GM21390 (cell line): ENCODE measurements at regions not wholly inside any gene's neighbourhood (a gene's known extent, or its start where the extent isn't known, plus 50 kb on each side); places are given as distances from the start of the nearest gene placed in this dataset.
A peak's percentile ranks its signal among the peaks of the same experiment; 100 is the strongest.
"Not testable (repeated sequence)": the region's sequence is repeated elsewhere in the genome, so short reads cannot be mapped to it uniquely, and the experiment has no call there.

Experiments
- ATAC-seq: cut with Tn5 transposase; IDR thresholded peaks from one replicate; pipeline ENCODE4 v1.9.1; 2021; ENCODE audit not compliant: unreplicated experiment

DNA sequence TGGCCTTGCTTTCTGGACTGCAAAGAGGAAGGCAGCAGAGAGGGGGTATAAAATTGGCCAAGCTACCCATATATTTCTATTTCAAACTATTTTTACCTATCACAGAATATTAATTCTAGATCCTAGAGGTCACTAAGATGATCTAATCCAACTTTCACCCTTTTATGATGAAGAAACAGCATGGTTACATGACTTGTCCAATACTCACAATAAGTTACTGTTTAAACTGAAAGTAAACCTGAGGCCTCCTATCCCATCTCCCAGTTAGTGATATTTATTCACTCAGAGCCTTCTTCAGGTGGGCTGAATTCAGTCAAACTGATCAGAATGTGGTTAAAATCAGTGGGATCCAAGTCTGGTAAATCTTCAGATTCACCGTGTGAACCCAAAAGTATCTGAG is 1345.1 kb downstream of the XPNPEP1 start:
- no peak for ATAC-seq

DNA sequence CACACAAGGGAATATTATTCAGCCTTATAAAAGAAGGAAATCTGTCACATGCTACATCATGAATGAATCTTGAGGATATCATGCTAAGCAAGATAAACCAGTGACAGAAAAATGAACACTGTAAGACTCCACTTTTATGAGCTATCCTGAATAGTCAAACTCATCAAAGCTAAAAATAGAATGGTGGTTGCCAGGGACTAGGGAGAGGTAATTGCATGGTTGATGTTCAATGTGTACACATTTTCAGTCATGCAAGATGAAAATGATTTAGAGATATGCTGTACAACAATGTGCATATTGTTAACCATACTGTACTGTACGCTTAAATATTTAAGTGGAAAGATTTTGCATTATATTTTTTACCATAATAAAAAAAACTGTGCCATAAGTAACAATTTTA is 1349.1 kb downstream of the XPNPEP1 start:
- ATAC-seq = no peak

DNA sequence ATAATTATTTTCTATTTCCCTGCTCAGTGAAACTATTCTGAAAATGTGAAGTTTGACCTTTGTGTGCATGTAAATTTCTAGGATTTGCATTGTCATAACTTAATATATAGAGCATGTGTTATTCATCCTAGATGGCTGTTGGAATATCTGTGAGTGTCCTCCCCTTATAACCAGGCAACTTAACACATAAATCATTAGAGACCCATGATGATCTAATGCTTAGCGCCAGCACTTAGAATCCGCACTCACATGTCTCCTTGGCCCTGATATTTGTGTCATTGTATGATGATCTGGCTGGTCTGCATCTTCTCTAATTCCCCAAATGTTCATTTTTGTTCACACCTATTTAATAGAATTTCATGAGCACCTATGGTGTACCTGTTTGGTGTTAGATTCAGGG is 1354.5 kb downstream of the XPNPEP1 start:
- no peak for ATAC-seq

DNA sequence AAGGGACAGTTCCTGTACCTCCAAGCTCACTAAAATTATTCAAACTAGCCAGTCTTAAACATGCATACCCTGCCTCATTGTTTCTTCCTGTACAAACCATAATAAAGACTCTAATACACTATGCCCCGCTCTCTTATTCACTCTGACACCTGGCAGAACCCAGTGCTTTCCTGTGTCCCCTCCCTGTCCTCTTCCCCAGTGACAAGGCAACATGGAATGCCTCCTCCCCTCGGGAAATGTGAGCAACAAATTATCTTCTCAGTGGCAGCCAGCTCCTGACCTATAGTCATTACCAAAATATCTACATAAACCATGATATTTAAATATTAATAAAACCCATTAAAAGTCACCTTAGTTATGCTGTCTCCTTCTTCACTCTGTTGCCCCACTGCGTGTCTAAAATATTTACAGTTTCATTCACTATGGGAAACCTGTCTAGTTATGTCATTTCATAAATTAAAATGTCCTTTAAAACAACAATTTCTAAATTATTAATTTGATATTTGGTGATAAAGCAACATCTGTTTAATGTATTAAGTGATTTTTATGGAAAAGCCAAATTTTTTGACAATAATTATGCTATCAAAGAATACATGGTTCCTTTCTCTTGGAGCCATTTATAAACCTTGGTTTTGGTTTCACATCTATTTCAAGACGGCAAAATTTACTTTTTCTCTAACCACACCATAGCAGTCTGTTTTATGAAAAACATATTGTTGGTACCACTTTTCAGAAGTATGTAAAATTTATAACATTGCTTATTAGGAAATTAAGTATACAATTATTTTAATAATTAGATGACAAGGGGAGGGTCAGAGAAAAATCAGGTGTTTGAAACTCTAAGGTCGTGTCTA is 1355.2 kb downstream of the XPNPEP1 start:
- ATAC-seq = peak; percentile 73

DNA sequence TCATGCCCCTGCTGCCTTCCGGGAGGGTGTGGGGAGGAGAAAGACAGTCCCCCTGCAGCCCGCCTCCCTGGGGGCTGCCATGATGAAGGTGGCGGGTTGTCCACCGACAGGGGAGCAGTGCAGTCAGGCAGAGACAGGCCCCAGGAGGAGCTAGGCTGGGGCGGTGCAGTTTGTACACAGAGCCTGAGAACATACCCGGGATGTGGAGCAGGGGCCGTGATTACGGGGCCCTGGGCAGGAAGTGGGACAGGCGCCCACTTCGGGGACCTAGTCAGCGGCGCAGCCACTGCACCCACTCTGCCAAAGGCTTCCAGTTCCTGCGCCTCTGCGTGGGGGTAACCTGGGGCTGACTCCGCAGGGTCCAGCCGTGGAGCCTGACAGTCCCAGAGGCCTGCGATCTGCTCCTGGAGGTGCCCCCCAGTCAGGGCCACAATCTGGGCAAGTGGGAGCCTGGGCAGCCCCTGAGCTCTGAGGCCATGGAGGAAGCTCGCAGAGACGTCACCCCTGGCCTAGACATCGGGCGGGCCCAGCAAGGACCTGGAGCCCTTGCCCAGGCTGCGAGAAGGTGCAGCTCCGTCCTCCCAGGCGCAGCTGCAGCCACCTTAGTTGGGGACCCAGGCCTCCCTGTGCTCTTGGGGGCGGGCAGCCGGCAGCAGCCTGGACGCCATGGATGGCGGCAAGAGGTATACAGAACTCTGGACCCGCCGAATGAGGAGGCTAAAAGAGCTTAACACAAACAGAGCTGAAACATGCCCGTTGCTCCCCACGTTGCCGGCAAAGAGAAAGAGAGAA is 1356.8 kb downstream of the XPNPEP1 start:
- ATAC-seq = no peak

DNA sequence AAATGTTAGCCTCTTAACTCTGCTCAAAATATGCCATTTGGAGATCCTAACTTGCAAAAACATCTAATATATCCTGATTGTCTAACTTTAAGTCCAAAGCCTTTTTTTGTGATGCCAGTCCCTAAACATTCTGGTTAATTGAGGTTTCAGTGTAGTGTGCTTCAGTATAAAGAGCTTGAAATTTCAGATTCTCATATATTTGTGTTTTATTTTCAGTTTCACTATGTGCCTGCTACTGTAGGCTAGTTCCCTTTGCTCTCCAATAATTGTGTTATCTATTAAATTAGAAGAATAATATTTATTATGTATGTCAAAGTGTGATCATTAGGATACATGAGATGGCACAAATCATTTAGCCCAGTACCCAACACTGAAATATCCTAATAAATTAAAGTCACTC is 1361.2 kb downstream of the XPNPEP1 start:
- ATAC-seq = no peak

DNA sequence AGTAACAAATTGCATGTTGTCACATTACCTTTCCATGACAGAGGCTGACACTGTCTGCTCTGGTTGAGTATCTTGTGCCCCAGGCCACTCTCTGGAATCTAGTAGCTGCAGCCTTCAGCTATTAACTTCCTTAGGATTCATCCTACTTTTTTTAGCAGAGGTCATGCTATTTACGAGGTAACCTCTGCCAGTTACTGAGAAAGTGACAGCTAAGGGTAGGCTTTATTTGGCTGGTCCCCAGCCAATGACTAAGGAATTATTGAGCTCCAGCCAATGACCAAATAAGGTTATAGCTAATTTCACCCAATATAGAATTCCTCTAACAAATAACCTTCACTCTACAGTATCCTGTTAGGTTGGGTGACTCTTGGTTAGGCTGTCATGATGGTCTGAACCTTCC is 1361.7 kb downstream of the XPNPEP1 start:
- no peak for ATAC-seq

DNA sequence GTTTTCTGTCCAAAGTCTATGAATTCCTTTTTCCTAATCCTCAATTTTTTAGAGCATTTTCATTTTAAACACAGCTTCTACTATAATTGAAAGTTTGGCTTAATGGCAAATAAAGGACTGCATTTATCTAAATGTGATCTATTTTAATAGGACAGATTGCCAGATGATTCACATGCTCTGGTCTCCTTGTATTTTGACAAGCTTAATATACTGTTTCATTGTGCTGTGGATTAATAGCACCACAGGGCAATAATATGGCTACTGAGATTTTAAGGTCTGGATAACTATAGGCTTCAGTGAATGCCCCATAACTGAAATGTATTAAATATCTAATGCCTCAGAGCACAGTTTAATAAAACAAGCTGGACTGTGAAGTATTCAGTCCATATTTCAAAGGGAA is 1362.8 kb downstream of the XPNPEP1 start:
- ATAC-seq = no peak

DNA sequence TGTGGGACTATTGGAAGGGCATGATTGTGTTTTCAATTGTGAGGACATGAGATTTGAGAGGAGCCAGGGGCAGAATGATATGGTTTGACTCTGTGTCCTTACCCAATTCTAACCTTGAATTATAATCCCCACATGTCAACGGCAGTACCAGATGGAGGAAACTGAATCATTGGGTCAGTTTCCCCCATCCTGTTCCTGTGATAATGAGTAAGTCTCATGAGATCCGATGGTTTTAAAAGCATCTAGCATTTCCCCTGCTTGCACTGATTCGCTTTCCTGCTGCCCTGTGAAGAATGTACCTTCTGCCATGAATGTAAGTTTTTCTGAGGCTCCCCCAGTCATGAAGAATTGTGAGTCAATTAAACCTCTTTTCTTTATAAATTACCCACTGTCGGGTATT is 1367.1 kb downstream of the XPNPEP1 start:
- ATAC-seq = no peak

DNA sequence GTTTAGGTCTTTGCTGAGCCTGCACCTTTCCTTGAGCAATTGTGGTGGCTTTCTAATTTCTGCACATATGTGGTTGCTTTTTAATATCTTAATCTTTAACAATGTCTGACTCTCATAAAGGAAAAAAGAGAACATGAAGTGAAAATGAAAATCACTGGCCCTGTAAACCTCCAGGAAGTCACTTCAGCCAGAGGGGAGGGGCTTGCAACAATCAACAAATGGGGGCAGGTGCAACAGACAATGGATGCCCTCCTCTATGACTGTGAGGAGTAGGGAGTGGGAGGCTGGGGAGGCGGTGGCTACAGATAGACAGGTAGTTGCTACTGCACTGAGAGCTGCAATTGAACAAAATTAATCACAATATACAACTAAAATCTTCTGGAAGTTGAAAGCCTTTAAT is 1377.4 kb downstream of the XPNPEP1 start:
- peak; percentile 79 for ATAC-seq

DNA sequence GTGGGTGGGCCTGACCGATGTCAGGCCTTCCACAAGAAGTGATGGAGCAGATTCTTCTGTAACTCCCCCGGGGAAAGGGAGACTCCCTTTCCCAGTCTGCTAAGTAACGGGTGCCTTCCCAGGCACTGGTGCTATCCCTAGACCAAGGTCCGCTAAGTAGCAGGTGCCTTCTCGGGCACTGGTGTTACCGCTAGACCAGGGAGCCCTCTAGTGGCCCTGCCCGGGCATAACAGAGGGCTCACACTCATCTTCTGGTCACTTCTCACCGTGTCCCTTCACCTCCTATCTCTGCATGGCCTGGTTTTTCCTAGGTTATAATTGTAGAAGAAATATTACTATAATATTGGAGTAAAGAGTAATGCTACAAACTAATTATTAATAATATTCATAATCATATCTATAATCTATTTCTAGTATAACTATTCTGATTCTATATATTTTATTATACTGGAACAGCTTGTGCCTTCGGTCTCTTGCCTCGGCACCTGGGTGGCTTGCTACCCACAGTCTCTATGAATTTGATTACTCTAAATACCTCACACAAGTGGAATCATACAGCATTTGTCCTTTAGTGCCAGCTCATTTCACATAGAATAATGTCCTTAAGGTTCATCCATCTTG is 1378.7 kb downstream of the XPNPEP1 start:
- peak; percentile 70 for ATAC-seq

DNA sequence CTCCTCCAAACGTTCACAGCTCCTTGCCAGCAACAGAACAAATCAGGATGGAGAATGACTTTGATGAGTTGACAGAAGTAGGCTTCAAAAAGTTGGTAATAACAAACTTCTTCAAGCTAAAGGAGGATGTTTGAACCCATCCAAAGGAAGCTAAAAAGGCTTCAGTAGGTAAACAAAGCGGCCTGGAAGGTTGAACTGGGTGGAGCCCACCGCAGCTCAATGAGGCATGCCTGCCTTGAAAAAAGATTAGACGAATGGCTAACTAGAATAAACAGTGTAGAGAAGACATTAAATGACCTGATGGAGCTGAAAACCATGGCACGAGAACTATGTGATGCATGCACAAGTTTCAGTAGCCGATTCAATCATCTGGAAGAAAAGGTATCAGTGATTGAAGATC is 1369.0 kb upstream of the SORCS1 start:
- ATAC-seq = not testable (repeated sequence)

DNA sequence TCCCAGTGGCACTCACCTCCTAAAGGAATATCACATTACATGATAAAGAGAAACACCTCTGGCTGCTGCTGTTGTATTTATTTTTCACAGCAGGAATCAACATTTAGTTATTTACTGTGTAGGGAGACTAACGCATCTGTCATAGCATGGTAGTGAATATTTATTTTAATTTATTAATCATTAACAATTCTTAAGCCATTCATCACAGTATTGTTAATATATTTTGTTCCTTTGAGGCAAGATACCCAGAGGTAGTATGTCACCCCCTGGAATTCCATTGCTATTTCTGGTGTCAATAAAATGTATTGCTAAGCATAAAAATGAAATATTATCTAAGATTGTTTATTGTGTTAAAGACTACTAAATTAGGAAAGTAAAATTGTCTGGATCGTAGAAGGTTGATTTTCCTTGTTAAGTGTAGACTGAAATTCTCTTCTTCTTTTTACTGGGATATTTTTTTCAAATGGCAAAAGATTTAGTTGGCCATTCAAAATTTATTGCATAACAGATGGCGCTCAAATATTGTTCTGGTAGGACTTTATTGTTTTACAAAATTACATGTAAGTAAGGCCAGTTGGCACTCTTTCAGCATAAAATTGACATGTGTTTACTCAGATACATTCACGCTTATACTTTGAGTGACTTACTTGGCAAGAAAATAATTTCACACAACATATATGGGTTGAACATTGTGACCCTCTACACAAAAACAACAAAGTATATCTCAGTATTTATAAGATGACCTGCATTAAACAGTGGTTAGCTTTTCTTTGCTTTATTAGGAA is 1358.7 kb upstream of the SORCS1 start:
- no peak for ATAC-seq

DNA sequence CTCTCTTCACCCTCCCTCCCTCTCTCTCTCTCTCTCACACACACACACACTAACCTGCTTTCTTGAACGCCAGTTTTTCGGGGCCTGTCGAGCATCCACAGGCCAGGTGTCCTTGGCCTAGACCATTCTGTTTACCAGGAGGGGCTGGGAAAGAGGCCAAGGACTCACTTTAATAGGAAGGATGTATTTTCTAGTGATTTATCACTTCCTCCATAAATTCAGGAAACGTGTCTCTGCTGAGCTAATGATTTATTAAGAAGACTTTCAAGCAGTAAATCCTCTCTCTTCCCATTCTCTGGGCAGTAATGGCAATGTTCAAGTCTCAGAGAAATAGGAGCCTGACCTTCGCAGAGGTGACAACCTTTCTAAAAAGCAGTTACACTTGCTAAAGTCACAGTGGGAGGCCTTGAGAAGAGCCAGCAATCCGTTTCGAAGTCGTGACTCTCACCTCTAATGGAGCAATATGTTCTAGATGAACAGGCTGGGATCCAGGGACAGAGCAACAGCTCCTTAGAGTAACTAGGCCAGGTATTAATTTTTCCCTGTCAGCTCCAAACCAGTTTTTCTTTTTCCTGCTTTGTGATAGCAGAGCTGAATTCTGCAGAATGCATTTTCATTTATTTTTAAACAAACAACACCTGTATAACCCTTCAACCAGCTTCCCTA is 1357.5 kb upstream of the SORCS1 start:
- ATAC-seq = no peak

DNA sequence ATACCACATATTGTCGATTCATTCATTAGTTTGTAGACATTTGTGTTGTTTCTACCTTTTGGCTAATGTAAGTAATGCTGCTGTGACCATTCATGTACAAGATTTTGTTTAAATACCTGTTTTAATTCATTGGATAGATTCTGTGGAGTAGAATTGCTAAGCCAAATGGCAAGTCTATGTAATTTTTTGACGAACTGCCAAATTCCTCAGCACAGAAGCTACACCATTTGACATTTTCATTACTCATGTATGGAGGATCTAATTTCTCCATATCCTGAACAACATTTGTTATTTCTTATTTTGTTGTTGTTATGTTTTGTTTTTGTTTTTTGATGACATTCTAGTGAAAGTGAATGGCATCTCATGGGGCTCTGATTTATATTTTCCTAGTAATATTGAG is 1351.3 kb upstream of the SORCS1 start:
- ATAC-seq = no peak

DNA sequence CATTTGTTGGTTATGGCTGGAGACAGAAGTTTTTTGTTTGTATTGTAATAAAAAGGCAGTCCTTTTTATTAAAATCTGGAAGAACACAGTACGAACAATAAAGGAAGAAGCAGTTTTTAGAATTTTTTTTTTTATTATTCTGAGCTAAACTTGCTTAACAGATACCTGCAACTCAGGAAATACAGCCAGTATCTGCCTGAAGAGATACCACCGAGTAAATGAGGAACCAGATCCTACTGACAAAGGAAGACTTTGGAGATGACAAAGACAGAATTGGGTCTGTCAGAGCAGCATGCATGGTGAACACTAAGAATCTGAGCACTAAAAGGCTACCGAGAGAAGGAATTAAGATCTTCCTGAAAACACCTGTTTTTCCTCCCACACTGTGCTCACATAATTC is 1335.9 kb upstream of the SORCS1 start:
- no peak for ATAC-seq

DNA sequence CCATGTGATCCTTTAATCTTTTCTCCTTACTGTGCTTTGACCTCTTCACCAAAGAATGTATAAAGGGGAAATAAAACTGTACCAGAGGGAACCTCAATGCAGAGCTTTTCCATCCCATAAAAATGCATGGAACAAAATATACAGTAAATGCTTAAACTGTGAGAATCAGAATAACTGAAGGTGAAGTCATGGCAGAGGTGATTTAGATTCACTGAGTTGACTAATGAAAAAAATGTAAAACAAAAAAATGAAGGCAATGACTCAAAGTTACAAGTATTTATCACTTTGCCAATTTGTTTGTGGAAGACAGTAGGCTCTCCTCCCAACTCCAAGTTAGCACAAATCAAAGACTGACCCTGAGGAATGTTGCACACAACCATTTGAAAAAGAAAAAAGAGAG is 1331.6 kb upstream of the SORCS1 start:
- no peak for ATAC-seq

DNA sequence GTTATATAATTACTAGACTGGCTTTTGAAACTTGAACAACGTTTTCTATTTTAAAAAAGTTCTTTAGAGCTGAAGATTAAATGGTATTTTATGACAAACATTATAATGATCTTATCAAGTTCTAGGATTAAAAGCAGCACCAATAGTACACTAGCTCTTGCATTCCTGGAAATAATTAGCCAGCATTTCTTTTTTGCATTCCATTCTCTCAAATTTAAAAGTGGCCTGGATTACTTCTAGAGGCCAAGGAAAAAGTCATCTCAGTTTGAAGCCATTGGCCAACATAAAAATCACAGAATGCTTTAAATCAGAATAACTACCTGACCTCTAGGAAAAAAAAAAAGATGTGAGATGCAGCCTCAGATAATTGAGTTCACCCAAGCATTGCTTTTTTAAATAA is 1326.4 kb upstream of the SORCS1 start:
- no peak for ATAC-seq

DNA sequence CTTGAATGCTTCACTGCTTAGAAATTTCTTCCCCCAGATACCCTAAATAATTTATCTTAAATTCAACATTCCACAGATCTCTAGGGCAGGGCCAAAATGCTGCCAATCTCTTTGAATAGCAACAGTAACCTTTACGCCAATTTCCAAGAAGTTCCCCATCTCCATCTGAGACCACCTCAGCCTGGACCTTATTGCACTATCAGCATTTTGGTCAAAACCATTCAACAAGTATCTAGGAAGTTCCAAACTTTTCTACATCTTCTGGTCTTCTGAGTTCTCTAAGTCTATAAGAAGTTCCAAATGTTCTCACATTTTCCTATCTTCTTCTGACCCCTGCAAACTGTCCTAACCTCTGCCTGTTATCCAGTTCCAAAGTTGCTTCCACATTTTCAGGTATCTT is 1306.9 kb upstream of the SORCS1 start:
- no peak for ATAC-seq

DNA sequence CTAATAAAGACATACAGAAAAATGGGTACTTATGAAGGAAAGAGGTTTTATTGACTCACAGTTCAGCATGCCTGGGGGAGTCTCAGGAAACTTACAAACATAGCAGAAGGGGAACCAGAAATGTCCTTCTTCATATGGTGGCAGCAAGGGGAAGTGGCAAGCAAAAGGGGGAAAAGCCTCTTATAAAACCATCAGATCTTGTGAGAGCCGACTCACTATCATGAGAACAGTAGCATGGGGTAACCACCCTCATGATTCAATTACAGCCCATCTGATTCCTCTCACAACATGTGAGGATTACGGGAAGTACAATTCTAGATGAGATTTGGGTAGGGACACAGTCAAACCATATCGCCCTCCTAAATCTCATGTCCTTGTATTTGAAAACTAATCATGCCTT is 1305.4 kb upstream of the SORCS1 start:
- no peak for ATAC-seq
